GM18526 (cell line): ENCODE measurements at regions not wholly inside any gene's neighbourhood (a gene's known extent, or its start where the extent isn't known, plus 50 kb on each side); places are given as distances from the start of the nearest gene placed in this dataset.

Source experiments
- POLR2A ChIP-seq: IDR thresholded peaks from 3 replicates; pipeline ENCODE4 v1.6.1; 2011; ENCODE audit not compliant: insufficient read length; ENCODE audit errors: extremely low read depth

DNA sequence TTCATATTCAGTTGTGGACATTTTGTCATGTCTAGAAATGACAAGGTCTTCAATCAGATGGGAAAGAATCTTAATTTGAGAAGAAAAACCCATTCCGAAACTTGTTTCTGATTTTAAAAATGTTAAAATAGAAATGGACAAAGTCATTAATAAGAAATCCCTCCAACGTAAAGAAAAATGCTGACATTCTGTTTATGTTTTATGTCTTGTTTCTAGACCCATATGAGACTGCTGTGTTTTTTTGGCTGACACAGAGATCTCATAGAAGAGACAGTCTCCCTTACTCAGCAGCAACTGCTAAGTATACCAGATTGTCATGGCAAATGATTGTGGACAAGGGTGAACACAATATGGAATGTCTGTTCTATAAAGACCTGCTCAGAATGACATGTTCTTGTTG, 538.5 kb downstream of the ZEB2 start:
- TF ChIP-seq POLR2A = no peak

DNA sequence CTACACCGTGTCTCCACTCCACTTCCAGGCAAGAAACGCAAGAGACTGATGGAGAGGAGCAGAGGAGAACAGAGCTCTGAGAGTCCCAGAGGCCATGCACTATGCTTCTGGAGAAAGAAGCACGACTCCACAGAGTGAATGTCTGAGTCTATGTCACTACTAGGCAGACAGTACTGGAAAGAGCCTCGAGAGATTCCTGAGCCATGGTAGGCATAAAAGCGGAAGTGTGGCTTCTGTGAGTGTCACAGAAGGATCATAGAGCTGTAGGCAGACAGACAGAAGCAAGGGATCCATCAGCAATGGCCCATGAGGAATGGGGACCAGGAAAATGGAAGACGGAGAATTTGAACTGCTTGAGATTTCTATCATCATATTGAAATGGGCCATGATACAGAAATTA, 542.6 kb downstream of the ZEB2 start:
- TF ChIP-seq POLR2A = no peak

DNA sequence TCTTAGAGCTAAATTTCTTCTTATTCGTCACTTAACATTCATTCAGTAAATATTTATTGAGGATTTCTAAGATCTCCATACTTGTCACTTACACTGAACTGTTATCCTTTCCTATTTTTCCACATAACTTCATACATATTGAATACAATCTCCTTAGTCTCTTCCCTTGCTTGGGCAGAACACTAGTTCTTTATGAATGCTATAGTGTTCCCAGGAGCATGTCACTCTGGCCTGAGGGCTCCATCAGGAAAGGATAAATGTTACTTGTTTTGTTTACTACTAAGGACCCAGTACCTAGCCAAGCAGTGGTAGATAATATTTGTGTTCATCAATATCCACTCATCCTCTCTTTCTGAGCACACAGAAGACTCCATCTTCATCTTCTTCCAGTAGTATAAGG, 544.7 kb downstream of the ZEB2 start:
- no peak for TF ChIP-seq POLR2A

DNA sequence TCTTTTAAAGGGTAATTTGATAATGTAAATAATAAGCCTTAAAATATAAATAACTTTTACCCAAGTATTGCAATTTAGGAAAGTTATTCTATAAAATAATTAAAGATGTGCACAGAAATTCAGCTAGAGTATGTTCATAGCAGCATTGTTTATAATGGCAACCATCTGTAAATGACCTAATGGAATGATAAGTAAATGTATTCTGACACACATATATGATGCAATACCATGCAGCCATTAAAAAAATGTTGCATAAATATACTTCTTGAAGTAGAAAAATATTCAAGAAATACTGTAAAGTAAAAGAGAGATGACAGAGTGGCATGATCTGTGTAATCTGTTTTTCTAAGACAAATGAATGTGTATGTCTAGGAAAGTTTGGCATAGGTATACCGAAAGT, 545.7 kb downstream of the ZEB2 start:
- TF ChIP-seq POLR2A = no peak

DNA sequence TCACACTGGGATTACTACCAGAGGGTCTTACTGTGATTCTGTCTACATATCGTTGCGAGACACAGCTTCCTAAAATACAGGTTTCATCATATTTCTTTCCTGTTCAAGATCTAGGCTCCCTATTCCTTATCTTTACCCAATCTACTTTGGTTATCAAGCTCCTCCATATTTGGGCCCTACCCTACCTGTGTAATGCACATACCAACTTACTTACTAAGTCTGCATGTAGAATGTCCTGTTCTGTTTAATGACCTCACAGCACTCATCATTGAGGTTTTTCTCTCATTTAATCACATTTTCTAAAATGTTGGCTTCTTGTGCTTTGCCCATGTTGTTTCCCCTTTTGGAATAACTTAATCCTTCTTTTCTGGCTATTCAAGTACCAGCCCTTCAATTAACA, 551.1 kb downstream of the ZEB2 start:
- no peak for TF ChIP-seq POLR2A

DNA sequence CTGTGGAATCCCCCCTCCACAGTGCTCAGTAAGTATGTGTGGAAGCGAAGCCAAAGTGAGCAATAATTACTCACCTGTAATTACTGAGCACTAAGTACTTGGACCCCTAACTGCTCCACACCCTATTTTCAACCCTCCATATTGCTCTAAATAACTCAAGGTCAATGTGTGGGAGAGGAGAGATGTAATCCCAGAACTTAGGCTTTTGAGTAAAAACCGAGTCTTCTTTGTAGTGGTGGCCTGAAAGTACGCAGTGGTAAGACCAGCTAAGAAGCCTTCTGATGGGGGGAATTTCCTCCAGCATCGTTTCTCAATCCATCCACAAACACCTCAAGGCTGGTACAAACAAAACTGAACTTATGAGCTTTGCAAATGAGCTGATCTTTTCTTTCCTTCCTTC, 551.6 kb downstream of the ZEB2 start:
- no peak for TF ChIP-seq POLR2A

DNA sequence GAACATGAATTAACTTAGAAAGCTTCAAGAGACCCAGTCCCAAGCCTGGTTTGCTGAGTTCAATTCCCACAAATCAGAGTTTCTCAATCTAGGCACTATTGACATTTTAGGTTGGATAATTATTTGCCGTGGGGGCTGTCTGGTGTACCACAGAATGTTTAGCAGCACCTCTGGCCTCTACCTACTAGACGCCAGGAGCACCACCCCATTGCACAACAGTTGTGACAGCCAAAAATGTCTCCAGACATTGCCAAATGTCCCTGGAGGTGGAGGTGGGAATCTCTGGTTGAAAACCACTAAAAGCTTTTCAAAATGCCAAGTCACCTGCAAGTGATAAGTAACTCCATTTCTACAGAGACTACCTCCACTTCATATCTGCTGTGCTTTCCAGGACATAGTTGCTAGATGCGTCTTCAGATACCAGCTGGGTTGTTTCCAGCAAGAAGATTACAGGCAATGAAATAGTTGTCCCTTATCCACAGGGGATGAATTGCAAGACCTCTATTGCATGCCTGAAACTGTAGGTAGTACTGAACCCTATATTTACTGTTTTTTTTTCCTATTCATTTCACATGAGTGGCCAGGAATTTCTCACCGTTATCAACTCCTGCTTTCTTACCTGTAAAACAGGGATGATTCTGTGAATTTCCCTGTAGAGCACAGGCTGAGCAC, 554.3 kb downstream of the ZEB2 start:
- TF ChIP-seq POLR2A = no peak

DNA sequence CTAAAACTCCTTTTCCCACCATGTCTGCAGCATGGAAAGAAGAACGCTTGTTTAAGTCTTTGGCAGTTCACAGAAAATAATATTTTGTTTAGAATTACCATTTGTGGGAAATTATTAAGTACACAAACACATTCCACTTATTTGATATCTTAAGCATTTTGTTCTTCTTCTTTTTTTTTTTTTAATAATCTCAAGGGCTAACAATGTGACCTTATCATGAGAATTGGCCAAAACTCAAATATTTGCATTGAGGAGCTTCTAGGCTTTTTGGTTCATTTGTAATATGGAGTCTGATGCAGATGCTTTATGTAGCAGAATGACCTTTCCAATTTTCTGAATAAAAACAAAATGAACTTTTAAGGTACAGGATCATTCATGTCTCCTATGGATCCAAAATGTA, 555.0 kb downstream of the ZEB2 start:
- TF ChIP-seq POLR2A = no peak

DNA sequence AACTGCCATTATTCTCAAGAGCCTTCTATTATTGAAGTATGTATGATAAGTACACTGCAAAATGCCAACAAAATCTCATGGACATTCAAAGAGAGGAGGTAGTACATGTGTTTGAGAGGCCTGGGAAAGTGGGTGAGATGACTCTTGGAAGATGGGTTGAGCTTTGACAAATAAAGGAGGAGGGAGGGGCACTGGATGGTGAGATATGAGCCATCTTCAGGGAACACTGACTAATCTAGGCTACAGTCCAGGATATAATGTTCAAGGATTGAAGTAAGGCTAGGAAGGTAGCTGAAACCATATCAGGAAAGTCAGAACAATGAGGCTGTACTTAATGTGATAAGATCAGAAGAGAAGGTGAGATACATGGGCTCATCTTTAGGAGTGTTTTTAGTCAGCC, 559.7 kb downstream of the ZEB2 start:
- no peak for TF ChIP-seq POLR2A

DNA sequence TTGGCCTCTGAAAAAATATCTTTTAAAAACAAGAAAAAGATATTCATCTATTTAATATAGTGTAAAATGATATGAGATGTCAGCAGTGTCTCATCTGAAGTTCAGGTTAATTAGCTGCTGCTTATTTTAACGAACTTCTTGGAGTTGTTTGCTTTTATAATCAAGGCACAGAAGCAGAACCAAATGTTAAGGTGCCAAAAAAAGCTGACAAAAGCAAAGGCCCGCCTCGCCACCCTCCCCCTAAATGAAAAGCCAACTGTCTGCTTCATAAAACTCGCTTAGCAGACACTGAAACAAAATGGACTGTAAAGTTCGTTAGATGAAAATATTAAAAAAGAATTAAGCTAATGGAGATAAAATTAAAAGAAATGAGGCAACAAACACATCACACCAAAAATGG, 562.6 kb downstream of the ZEB2 start:
- TF ChIP-seq POLR2A = no peak

DNA sequence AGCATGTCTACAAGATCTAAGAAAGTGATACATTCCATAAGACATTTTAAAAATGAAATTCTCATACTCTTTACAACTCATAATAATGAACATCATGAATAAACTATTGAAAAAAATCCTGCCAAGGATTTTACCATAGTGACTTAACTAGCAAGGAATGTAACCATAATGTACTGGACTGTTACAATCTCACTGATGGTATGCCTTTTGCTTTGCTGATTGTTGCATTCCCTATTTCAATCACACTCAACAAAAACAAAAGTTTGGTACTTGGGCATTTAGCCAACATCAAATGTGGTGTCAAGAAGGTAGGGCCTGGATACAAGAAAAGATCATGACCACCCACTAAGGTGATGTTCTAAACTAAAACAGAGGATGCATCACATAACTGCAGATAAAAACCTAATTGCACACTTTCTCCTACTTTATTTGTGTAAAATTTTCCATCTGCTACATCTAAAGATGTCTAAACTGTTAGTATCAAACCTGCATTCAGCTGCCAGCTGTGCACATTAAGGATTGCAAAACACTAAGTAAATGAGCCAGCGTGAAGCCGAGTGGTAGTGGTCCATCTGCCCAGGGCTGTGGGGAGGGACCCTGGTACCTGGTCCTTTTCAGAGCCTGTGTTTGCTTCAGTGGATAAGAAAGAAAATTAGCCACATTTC, 564.4 kb downstream of the ZEB2 start:
- TF ChIP-seq POLR2A = no peak

DNA sequence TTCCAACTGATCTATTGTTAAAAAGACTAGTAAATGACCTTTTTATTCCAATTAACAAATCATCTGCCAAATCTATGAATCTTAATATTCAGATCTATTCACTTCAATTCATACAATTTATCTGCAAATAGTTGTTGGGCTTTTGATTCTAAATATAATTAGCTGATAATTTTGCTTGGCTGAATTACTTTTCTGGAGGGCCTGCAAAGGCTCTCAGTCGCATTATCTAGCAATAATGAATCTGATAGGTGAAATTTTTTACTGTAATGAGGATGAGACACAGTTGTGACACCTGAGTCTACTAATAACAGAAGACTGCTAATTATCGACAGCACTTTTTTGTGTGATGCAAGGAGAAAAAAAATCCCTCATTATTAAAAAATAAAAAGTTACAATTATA, 565.1 kb downstream of the ZEB2 start:
- no peak for TF ChIP-seq POLR2A

DNA sequence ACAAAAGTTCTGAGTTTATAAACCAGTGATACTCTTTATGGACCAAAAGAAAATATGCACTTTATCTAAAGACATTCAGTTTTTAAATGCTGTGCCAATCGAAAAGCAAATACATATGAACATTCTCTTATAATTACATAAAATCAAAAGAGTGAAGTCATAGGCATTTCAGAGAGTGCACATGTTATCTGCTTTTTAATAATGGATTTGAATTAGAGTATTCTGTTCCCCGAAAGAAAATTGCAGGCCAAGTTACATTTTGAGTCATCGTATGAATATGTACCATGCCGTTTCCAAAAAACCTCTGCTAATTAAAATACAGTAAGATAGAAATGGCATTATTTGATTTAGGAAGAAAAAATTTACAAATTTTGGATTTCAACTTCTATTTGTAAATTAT, 565.7 kb downstream of the ZEB2 start:
- TF ChIP-seq POLR2A = no peak

DNA sequence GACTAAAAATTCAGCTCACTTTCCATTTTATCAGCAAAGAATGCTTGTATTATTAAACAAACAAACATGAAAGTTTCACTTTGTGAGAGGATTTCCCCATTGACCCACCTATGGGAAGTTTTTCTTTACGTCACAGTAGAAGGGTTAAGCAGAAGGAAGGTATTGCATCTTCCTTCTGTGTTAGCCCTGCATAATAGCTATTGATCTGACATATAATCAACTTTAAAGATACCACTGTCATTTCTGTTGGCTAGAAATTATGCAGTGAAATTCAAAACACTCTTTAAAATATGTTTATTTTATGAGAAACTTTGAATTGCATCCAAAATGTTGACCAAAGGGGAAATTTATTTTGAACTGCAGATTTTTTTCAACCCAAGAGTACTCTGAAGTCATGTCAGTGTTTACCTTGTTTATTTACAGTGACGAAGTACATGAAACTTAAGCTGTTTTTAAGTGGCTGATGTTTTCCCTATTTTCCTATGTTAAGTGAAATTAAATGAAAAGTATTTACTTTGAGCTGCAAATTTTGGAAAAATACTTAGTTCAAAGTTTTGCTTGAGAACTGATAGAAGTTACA, 566.4 kb downstream of the ZEB2 start:
- no peak for TF ChIP-seq POLR2A

DNA sequence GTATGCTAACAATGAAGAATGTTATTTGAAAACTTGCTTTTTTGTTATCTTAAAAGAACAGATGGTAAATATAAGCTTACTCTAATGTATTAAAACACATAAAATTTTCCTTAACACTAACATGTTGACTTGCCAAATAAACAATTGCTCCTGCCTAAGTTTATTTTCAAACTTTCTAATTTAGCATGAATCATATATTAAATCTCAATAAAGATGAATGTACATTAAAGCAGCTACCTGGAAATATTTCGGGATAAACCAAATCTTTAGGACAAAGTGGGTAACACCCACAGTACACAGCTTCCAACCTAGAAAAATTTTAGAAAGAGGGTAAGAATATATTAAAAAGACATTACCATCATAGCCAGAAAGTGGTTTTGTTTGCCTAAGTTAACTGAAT, 567.4 kb downstream of the ZEB2 start:
- TF ChIP-seq POLR2A = no peak

DNA sequence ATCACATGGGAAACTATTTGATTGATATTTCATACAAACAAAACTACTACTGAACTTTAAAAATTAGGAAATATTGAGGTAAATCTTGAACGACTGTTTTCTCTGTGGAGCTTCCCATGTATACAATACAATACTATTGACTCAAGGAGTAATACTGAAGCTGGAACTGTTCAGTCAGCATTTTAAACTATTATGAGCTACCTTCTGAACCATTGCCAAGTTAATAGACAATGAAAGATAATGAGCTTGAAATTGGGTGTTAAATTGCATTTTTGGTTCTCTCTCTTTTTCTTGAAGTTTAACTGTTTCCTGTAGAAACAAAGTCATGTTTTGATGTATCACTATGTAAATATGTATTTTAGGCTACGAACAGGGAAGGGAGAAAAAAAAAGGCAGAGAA, 569.2 kb downstream of the ZEB2 start:
- TF ChIP-seq POLR2A = no peak
